Left lung (tissue), 4 donors: ENCODE measurements at regions not wholly inside any gene's neighbourhood (a gene's known extent, or its start where the extent isn't known, plus 50 kb on each side); places are given as distances from the start of the nearest gene placed in this dataset.

Source experiments
- ATAC-seq: fragments of 200-7000 bp; cut with Tn5 transposase; one replicate; pipeline ENCODE4 v1.9.1; 2020; ENCODE audit warnings: moderate library complexity
- DNase-seq, 4 donors: peaks; one replicate each; pipeline ENCODE4 v3.0.0-alpha.2; 2013 to 2020
- H3K27ac ChIP-seq, 2 donors: fragments of 200-600 bp; sonication (generic) in 1 of 2; one replicate each; pipeline versions ENCODE4 v1.5.0 to v1.8.0; 2020 to 2021
- H3K27me3 ChIP-seq, 2 donors: fragments of 200-600 bp; sonication (generic) in 1 of 2; one replicate each; pipeline versions ENCODE4 v1.5.0 to v1.8.0; 2020 to 2021
- H3K36me3 ChIP-seq, 2 donors: fragments of 200-600 bp; sonication (generic) in 1 of 2; one replicate each; pipeline versions ENCODE4 v1.5.0 to v1.8.0; 2020 to 2021
- H3K4me1 ChIP-seq, 2 donors: fragments of 200-600 bp; one replicate each; pipeline ENCODE4 v1.8.0; 2021
- H3K4me3 ChIP-seq, 2 donors: fragments of 200-600 bp; sonication (generic) in 1 of 2; one replicate each; pipeline versions ENCODE4 v1.5.0 to v1.8.0; 2020 to 2021; ENCODE audit warnings: mild to moderate bottlenecking in 1 of 2
- H3K9me3 ChIP-seq, 2 donors: fragments of 200-600 bp; sonication (generic) in 1 of 2; one replicate each; pipeline versions ENCODE4 v1.5.0 to v1.8.0; 2020 to 2021
- intact Hi-C, 2 donors: fragments of 100-400 bp; cut with DNase I; formaldehyde crosslinking; loops; one replicate each; pipeline versions ENCODE4 v1.11.2 to v1.14.2; 2022
- microRNA-seq, 2 donors: library from miRNA; unstranded; fragments of <30 nt; microRNA quantifications; one replicate each; pipeline ENCODE4, GENCODE V29; 2019
- TF ChIP-seq, protein P1 (sequence below), 2 donors: fragments of 200-600 bp; sonication (generic) in 1 of 2; IDR thresholded peaks; one replicate each; pipeline versions ENCODE4 v1.5.0 to v1.8.0; 2021; ENCODE audit warnings: antibody characterized with exemption in 2 of 2
- donor health status: DM: no; HTN: yes; CAD: no.
- donor health status: DM: no; HTN: no; CAD: no.

GRCh38 chr1:34696230-34696629 lies 58.6 kb upstream of the GJB5 start:
- H3K9me3 ChIP-seq: no peaks in the 10 kb centered on the region
- no peak overlapping the region for H3K27ac ChIP-seq
- H3K4me1 ChIP-seq: no peaks in the 10 kb centered on the region
- intact Hi-C loops: no loop called here
- DNase-seq (no peak), ATAC-seq (no peak)
- no peaks in the 10 kb centered on the region for H3K36me3 ChIP-seq
- H3K4me3 ChIP-seq: no peak overlapping the region
- TF ChIP-seq, protein P1, sequence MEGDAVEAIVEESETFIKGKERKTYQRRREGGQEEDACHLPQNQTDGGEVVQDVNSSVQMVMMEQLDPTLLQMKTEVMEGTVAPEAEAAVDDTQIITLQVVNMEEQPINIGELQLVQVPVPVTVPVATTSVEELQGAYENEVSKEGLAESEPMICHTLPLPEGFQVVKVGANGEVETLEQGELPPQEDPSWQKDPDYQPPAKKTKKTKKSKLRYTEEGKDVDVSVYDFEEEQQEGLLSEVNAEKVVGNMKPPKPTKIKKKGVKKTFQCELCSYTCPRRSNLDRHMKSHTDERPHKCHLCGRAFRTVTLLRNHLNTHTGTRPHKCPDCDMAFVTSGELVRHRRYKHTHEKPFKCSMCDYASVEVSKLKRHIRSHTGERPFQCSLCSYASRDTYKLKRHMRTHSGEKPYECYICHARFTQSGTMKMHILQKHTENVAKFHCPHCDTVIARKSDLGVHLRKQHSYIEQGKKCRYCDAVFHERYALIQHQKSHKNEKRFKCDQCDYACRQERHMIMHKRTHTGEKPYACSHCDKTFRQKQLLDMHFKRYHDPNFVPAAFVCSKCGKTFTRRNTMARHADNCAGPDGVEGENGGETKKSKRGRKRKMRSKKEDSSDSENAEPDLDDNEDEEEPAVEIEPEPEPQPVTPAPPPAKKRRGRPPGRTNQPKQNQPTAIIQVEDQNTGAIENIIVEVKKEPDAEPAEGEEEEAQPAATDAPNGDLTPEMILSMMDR (IDR thresholded peaks at IDR 0.05): no peak
- H3K27me3 ChIP-seq: peaks cover 0 to 7% of the 10 kb centered on the region in 2 donors

DNA sequence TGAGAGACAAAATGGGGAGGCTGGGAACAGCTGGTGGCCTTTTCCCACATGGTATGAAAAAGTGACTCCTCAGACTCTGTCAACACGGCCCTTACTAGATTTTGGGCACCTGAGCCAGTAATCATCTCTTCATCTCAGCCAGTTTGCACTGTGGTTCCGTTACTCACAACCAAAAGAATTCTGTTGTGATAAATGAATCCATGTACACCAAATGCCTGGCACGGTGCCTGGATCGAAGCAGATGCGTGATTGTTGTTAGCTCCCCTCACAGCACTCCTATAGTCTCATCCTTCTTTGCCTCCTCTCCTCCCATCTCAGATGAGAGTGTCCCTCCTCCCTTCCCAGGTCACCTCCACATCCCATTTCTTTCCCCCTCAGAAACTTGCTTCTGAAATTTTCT lies 57.9 kb upstream of the GJB5 start:
- TF ChIP-seq, protein P1 (IDR thresholded peaks at IDR 0.05): no peak
- H3K4me1 ChIP-seq: no peaks in the 10 kb centered on the region
- no peaks in the 10 kb centered on the region for H3K9me3 ChIP-seq
- H3K27me3 ChIP-seq: peaks cover 0 to 7% of the 10 kb centered on the region in 2 donors
- ATAC-seq: no peak
- DNase-seq: no peak
- intact Hi-C loops: no loop called here
- H3K36me3 ChIP-seq: no peaks in the 10 kb centered on the region
- no peak overlapping the region for H3K27ac ChIP-seq
- H3K4me3 ChIP-seq: no peak overlapping the region

DNA sequence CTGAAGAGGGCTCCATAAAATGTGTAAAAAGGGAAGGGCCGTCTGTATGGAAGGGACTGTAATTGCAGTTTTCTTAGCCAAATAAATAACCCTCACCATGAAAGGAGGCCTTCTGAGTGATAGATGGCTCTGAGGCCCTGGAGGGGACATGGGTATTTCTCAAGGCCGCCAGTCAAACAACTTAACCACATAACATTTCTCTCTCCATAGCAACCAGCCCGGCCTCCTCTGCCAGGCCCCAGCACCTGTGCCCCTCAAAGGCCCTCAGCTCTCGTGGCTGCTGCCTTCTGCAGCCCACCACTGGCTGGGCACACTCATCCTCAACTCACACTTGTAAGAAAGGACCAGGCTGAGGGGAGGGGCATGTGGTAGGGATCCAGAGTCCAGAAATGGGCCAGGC lies 57.0 kb upstream of the GJB5 start:
- TF ChIP-seq, protein P1 (IDR thresholded peaks at IDR 0.05): no peak
- ATAC-seq: no peak
- Histone ChIP-seq H3K36me3 (no peaks in the 10 kb centered on the region), H3K27me3 (peaks cover 0 to 7% of the 10 kb centered on the region in 2 donors), H3K9me3 (no peaks in the 10 kb centered on the region), H3K4me3 (no peak overlapping the region), H3K27ac (no peak overlapping the region), H3K4me1 (no peaks in the 10 kb centered on the region)
- DNase-seq: peak in 1 of 4 donors; percentile 22
- intact Hi-C loops: no loop called here

GRCh38 chr1:34701326-34702060 lies 53.4 kb upstream of the GJB5 start:
- Histone ChIP-seq H3K4me3 (no peak overlapping the region), H3K9me3 (no peaks in the 10 kb centered on the region), H3K4me1 (no peaks in the 10 kb centered on the region), H3K27ac (no peak overlapping the region), H3K36me3 (no peaks in the 10 kb centered on the region), H3K27me3 (peaks cover 0 to 20% of the 10 kb centered on the region in 2 donors)
- ATAC-seq (no peak), DNase-seq (peak in 1 of 4 donors; percentile 4)
- TF ChIP-seq, protein P1 (IDR thresholded peaks at IDR 0.05): no peak
- intact Hi-C loops: no loop called here

Small RNA genes in the stretch of these regions (microRNA-seq; reads per million reads assigned to microRNA genes)
- 2.3 to 3.3 reads per million in 2 donors for gene MIR552
